Muscle layer of colon (tissue), 2 donors: ENCODE measurements at regions not wholly inside any gene's neighbourhood (a gene's known extent, or its start where the extent isn't known, plus 50 kb on each side); places are given as distances from the start of the nearest gene placed in this dataset.

Experiments used
- H3K27ac ChIP-seq: one replicate; pipeline ENCODE4 v1.7.0; 2013; ENCODE audit warnings: low read depth, mild to moderate bottlenecking, low read length, moderate library complexity
- H3K27me3 ChIP-seq, 2 donors: one replicate each; pipeline ENCODE4 v1.7.0; 2013; ENCODE audit warnings: low read length in 2 of 2, mild to moderate bottlenecking in 2 of 2; ENCODE audit not compliant: insufficient read depth in 2 of 2, control insufficient read depth in 1 of 2
- H3K36me3 ChIP-seq: one replicate; pipeline ENCODE4 v1.7.0; 2013; ENCODE audit warnings: mild to moderate bottlenecking, low read length; ENCODE audit not compliant: insufficient read depth
- H3K4me1 ChIP-seq: one replicate; pipeline ENCODE4 v1.7.0; 2013; ENCODE audit warnings: mild to moderate bottlenecking, low read length; ENCODE audit not compliant: insufficient read depth
- H3K4me3 ChIP-seq, 2 donors: one replicate each; pipeline ENCODE4 v1.7.0; 2013; ENCODE audit warnings: low read length in 2 of 2, low read depth in 1 of 2, mild to moderate bottlenecking in 1 of 2, moderate library complexity in 1 of 2
- H3K9ac ChIP-seq: one replicate; pipeline ENCODE4 v1.7.0; 2013; ENCODE audit warnings: low read length
- H3K9me3 ChIP-seq: one replicate; pipeline ENCODE4 v1.7.0; 2013; ENCODE audit warnings: mild to moderate bottlenecking, low read length
- donor health status: abdominal sarcoma.
- donor health status: Adenocarcinoma of cecum.

GRCh38 chr1:212212906-212213305 lies 72.3 kb upstream of the PPP2R5A start:
- no peaks in the 10 kb centered on the region for H3K4me1 ChIP-seq
- no peaks in the 10 kb centered on the region for H3K9me3 ChIP-seq
- H3K4me3 ChIP-seq = no peak overlapping the region

GRCh38 chr1:212213784-212214183 lies 71.4 kb upstream of the PPP2R5A start:
- no peaks in the 10 kb centered on the region for H3K9me3 ChIP-seq
- no peaks in the 10 kb centered on the region for H3K27me3 ChIP-seq
- no peak overlapping the region for H3K9ac ChIP-seq
- no peak overlapping the region for H3K27ac ChIP-seq
- no peak overlapping the region for H3K4me3 ChIP-seq
- H3K4me1 ChIP-seq = no peaks in the 10 kb centered on the region
- no peaks in the 10 kb centered on the region for H3K36me3 ChIP-seq

More at GRCh38 chr1:212212906-212213305, 72.3 kb upstream of the PPP2R5A start:
- H3K27ac ChIP-seq = no peak overlapping the region
- no peak overlapping the region for H3K9ac ChIP-seq
- no peaks in the 10 kb centered on the region for H3K27me3 ChIP-seq
- no peaks in the 10 kb centered on the region for H3K36me3 ChIP-seq

GRCh38 chr1:212214325-212214724 lies 70.9 kb upstream of the PPP2R5A start:
- no peaks in the 10 kb centered on the region for H3K36me3 ChIP-seq
- H3K4me1 ChIP-seq = no peaks in the 10 kb centered on the region
- H3K27ac ChIP-seq = no peak overlapping the region
- H3K4me3 ChIP-seq = no peak overlapping the region
- H3K9me3 ChIP-seq = no peaks in the 10 kb centered on the region
- H3K9ac ChIP-seq = no peak overlapping the region
- H3K27me3 ChIP-seq = no peaks in the 10 kb centered on the region

GRCh38 chr1:212215910-212216309 lies 69.3 kb upstream of the PPP2R5A start:
- no peak overlapping the region for H3K9ac ChIP-seq
- no peaks in the 10 kb centered on the region for H3K36me3 ChIP-seq
- H3K27me3 ChIP-seq = no peaks in the 10 kb centered on the region
- H3K4me3 ChIP-seq = no peak overlapping the region
- no peak overlapping the region for H3K27ac ChIP-seq
- no peaks in the 10 kb centered on the region for H3K9me3 ChIP-seq
- H3K4me1 ChIP-seq = no peaks in the 10 kb centered on the region

GRCh38 chr1:212217633-212218032 lies 67.6 kb upstream of the PPP2R5A start:
- Histone ChIP-seq H3K36me3 (no peaks in the 10 kb centered on the region), H3K9ac (no peak overlapping the region), H3K4me1 (no peaks in the 10 kb centered on the region), H3K27me3 (no peaks in the 10 kb centered on the region), H3K27ac (no peak overlapping the region), H3K9me3 (no peaks in the 10 kb centered on the region), H3K4me3 (no peak overlapping the region)

GRCh38 chr1:212218065-212218464 lies 67.1 kb upstream of the PPP2R5A start:
- H3K27ac ChIP-seq = no peak overlapping the region
- no peak overlapping the region for H3K4me3 ChIP-seq
- no peaks in the 10 kb centered on the region for H3K27me3 ChIP-seq
- H3K9me3 ChIP-seq = no peaks in the 10 kb centered on the region
- no peak overlapping the region for H3K9ac ChIP-seq
- H3K36me3 ChIP-seq = no peaks in the 10 kb centered on the region
- no peaks in the 10 kb centered on the region for H3K4me1 ChIP-seq

GRCh38 chr1:212218911-212219310 lies 66.3 kb upstream of the PPP2R5A start:
- Histone ChIP-seq H3K9me3 (no peaks in the 10 kb centered on the region), H3K4me3 (no peak overlapping the region), H3K27ac (no peak overlapping the region), H3K27me3 (no peaks in the 10 kb centered on the region), H3K4me1 (no peaks in the 10 kb centered on the region), H3K36me3 (no peaks in the 10 kb centered on the region), H3K9ac (no peak overlapping the region)

GRCh38 chr1:212219679-212220463 lies 65.3 kb upstream of the PPP2R5A start:
- no peaks in the 10 kb centered on the region for H3K27me3 ChIP-seq
- no peaks in the 10 kb centered on the region for H3K4me1 ChIP-seq
- no peak overlapping the region for H3K4me3 ChIP-seq
- H3K9ac ChIP-seq = no peak overlapping the region
- no peak overlapping the region for H3K27ac ChIP-seq
- no peaks in the 10 kb centered on the region for H3K9me3 ChIP-seq
- no peaks in the 10 kb centered on the region for H3K36me3 ChIP-seq

- Histone ChIP-seq H3K9me3 (no peaks in the 10 kb centered on the region), H3K27me3 (no peaks in the 10 kb centered on the region), H3K4me3 (no peak overlapping the region), H3K27ac (no peak overlapping the region), H3K4me1 (no peaks in the 10 kb centered on the region), H3K36me3 (no peaks in the 10 kb centered on the region), H3K9ac (no peak overlapping the region)
Measured at GRCh38 chr1:212221801-212222200, 63.4 kb upstream of the PPP2R5A start.

- Histone ChIP-seq H3K36me3 (no peaks in the 10 kb centered on the region), H3K4me3 (no peak overlapping the region), H3K27ac (no peak overlapping the region), H3K27me3 (no peaks in the 10 kb centered on the region), H3K4me1 (no peaks in the 10 kb centered on the region), H3K9me3 (no peaks in the 10 kb centered on the region), H3K9ac (no peak overlapping the region)
Measured at GRCh38 chr1:212224102-212224501, 61.1 kb upstream of the PPP2R5A start.

- H3K4me1 ChIP-seq = no peaks in the 10 kb centered on the region
- no peak overlapping the region for H3K4me3 ChIP-seq
Measured at GRCh38 chr1:212225416-212225815, 59.8 kb upstream of the PPP2R5A start.

GRCh38 chr1:212225871-212226302 lies 59.3 kb upstream of the PPP2R5A start:
- no peak overlapping the region for H3K9ac ChIP-seq
- no peak overlapping the region for H3K27ac ChIP-seq

More at GRCh38 chr1:212225416-212225815, 59.8 kb upstream of the PPP2R5A start:
- Histone ChIP-seq H3K9me3 (no peaks in the 10 kb centered on the region), H3K36me3 (no peaks in the 10 kb centered on the region), H3K27ac (no peak overlapping the region), H3K27me3 (no peaks in the 10 kb centered on the region), H3K9ac (no peak overlapping the region)

More at GRCh38 chr1:212225871-212226302, 59.3 kb upstream of the PPP2R5A start:
- Histone ChIP-seq H3K9me3 (no peaks in the 10 kb centered on the region), H3K27me3 (no peaks in the 10 kb centered on the region), H3K4me3 (no peak overlapping the region), H3K36me3 (no peaks in the 10 kb centered on the region), H3K4me1 (no peaks in the 10 kb centered on the region)
